Neutrophil (primary cell): ENCODE measurements at regions not wholly inside any gene's neighbourhood (a gene's known extent, or its start where the extent isn't known, plus 50 kb on each side); places are given as distances from the start of the nearest gene placed in this dataset.

Source experiments
- H3K27ac ChIP-seq: fragments of 200-600 bp; sonication (generic); 2 replicates; pipeline ENCODE4 v1.5.1; 2016; ENCODE audit warnings: mild to moderate bottlenecking, moderate library complexity
- H3K27me3 ChIP-seq: fragments of 200-600 bp; sonication (generic); 2 replicates; pipeline ENCODE4 v1.6.0; 2016; ENCODE audit warnings: mild to moderate bottlenecking
- H3K36me3 ChIP-seq: fragments of 200-600 bp; sonication (generic); 2 replicates; pipeline ENCODE4 v1.5.1; 2017
- H3K4me1 ChIP-seq, 2 experiments: fragments of 200-600 bp in 1 of 2; sonication (generic) in 1 of 2; 1 replicate in 1 of 2; 2 replicates in 1 of 2; pipeline versions ENCODE4 v1.5.1 to v1.6.1; 2013 to 2016; ENCODE audit warnings: low read depth in 1 of 2, low read length in 1 of 2, mild to moderate bottlenecking in 1 of 2, moderate library complexity in 1 of 2; ENCODE audit not compliant: control insufficient read depth in 1 of 2, insufficient read depth in 1 of 2
- H3K4me3 ChIP-seq, 2 experiments: fragments of 200-600 bp in 1 of 2; sonication (generic) in 1 of 2; 1 replicate in 1 of 2; 2 replicates in 1 of 2; pipeline ENCODE4 v1.5.1; 2013 to 2016; ENCODE audit warnings: low read depth in 1 of 2, low read length in 1 of 2, mild to moderate bottlenecking in 1 of 2, moderate library complexity in 1 of 2
- H3K9me3 ChIP-seq: fragments of 200-600 bp; sonication (generic); 2 replicates; pipeline ENCODE4 v1.5.1; 2016
- CTCF ChIP-seq: fragments of 200-600 bp; sonication (generic); IDR thresholded peaks from 2 replicates; pipeline ENCODE4 v1.5.1; 2016; ENCODE audit warnings: antibody characterized with exemption

DNA sequence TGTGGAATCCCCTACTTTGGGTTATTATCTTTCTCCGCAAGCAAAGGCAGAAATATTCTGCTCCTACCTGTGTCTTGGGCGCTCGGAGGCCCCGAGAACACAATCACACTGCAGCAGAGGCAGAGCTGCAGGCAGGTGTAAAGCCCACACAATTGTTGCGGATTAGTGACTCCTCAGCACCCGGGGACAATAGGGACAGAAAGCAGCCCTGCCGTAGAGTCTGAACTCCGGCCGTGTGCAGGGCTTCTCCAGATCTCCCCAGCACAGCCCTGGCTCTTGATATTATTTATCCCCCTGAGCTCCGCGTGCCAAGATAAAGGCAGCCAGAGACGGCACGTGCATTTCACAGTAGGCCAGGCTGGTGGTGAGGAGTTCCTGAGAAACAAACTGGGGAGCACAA, 229.2 kb downstream of the EN1 start:
- Histone ChIP-seq H3K4me1 (no peaks in the 10 kb centered on the region), H3K27ac (no peak overlapping the region), H3K4me3 (no peak overlapping the region), H3K36me3 (no peaks in the 10 kb centered on the region), H3K9me3 (no peaks in the 10 kb centered on the region), H3K27me3 (peaks cover 5% of the 10 kb centered on the region)
- no peak for TF ChIP-seq CTCF

DNA sequence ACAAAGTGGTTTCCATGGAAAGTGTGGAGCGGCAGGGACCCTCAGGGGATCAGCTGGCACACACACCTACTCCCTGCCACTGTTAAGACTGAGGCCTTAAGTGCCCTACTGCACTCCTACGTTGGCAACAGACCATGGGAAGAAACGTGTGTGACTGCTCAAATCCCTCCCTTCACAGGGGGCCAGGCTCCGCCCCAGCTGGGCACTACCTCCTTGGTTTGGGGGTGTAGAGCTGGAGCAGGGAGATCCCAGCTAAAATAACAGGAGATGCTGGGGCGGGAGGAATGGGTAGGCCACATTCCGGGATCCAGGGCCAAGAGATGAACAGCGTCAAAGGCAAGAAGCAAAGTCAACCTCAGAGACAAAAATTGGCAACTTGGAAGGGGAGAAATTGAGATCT, 231.0 kb downstream of the EN1 start:
- Histone ChIP-seq H3K4me3 (no peak overlapping the region), H3K36me3 (no peaks in the 10 kb centered on the region), H3K4me1 (no peaks in the 10 kb centered on the region), H3K27me3 (peaks cover 5% of the 10 kb centered on the region), H3K27ac (no peak overlapping the region), H3K9me3 (no peaks in the 10 kb centered on the region)
- TF ChIP-seq CTCF = no peak

DNA sequence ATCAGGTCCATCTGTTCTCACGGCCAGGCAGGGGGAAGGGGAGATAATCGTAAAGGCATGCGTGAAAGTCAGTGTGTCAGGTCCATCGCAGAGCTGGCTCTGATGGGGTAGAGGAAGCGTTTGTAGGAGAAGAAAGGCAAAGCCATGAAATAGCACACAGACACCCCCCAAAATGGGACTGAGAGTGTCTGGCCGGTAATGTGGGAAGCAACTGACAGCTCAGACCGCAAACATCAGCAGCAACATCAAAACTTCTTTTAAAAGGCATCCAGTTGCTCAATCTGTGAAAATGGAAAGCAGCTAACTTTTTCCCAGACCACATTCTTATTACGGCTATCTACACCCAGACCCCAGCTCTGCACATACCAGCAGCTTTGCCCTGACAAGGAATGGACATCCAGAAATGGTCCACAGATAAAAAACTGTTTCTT, 232.6 kb downstream of the EN1 start:
- Histone ChIP-seq H3K9me3 (no peaks in the 10 kb centered on the region), H3K27me3 (peaks cover 5% of the 10 kb centered on the region), H3K4me3 (no peak overlapping the region), H3K36me3 (no peaks in the 10 kb centered on the region), H3K4me1 (no peaks in the 10 kb centered on the region), H3K27ac (no peak overlapping the region)
- no peak for TF ChIP-seq CTCF

DNA sequence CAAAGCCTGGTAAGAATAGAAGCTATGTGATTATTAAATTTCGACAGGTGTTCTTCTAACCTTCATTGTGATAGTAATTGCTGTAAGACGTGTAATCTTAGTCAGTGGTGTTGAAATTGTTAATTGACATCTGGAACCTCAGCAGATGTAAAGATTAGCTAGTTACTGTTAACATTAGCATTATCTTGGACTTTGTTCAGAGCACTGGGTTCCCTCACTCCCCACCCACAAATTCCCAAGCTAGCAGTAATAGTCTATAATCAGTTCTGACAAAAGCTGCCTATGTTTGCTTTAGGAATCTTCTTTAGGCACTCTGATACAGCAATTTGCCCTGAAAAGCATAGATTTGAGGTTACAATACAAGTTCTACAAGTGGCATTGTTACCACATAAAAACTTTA, 233.7 kb downstream of the EN1 start:
- no peak for TF ChIP-seq CTCF
- no peak overlapping the region for H3K27ac ChIP-seq
- H3K4me3 ChIP-seq = no peak overlapping the region
- no peaks in the 10 kb centered on the region for H3K4me1 ChIP-seq
- H3K27me3 ChIP-seq = peaks cover 5% of the 10 kb centered on the region
- H3K9me3 ChIP-seq = no peaks in the 10 kb centered on the region
- H3K36me3 ChIP-seq = no peaks in the 10 kb centered on the region

GRCh38 chr2:118611691-118612090, 235.8 kb downstream of the EN1 start:
- H3K9me3 ChIP-seq = no peaks in the 10 kb centered on the region
- H3K4me3 ChIP-seq = no peak overlapping the region
- peaks cover 5% of the 10 kb centered on the region for H3K27me3 ChIP-seq
- H3K36me3 ChIP-seq = no peaks in the 10 kb centered on the region
- no peak for TF ChIP-seq CTCF
- no peaks in the 10 kb centered on the region for H3K4me1 ChIP-seq
- H3K27ac ChIP-seq = no peak overlapping the region

DNA sequence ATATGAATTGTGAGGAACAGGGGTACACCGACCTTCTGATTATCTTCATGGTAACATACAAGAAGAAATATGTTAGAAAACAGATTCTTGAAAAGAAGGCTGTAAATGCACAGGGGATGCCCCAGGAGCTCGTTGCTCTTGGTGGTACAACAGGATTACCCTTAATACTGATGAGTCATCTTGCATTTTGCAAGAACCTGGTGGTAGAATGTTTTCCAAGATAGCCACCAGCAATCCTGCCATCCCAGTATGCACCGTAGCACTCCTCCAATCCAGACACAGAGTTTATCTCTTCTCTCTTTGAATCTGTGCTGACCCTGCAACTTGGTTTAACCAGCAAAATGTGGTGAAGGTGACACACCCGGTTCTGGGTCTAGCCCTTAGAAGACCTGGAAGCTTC, 238.3 kb downstream of the EN1 start:
- no peaks in the 10 kb centered on the region for H3K36me3 ChIP-seq
- no peaks in the 10 kb centered on the region for H3K4me1 ChIP-seq
- H3K9me3 ChIP-seq = no peaks in the 10 kb centered on the region
- H3K27me3 ChIP-seq = peaks cover 7% of the 10 kb centered on the region
- TF ChIP-seq CTCF = no peak
- H3K4me3 ChIP-seq = no peak overlapping the region
- H3K27ac ChIP-seq = no peak overlapping the region
